ENCODE measurements at regions not wholly inside any gene's neighbourhood (a gene's known extent, or its start where the extent isn't known, plus 50 kb on each side); places are given as distances from the start of the nearest gene placed in this dataset.

GRCh38 chr1:29948581-29948980 lies 712.3 kb downstream of the PTPRU start (continued):
- TF ChIP-seq RB1 (IDR thresholded peaks at IDR 0.05; ENCODE audit: borderline replicate concordance) (no peak), IRF5 (IDR thresholded peaks at IDR 0.05; ENCODE audit: borderline replicate concordance) (no peak)

GRCh38 chr1:29946057-29946456 lies 709.7 kb downstream of the PTPRU start:
- H3K4me2 ChIP-seq (ENCODE audit: control insufficient read depth, insufficient read depth) = no peak overlapping the region
- ChIA-PET SMC1A (ENCODE audit: uncharacterized antibody, unreplicated experiment) (no interaction called here), RAD21 (ENCODE audit: unreplicated experiment) (no interaction called here), CTCF (no interaction called here), POLR2A (no interaction called here)
- H4K20me1 ChIP-seq (ENCODE audit: control insufficient read depth, insufficient read depth) = no peaks in the 10 kb centered on the region
- no peak overlapping the region for H3K27ac ChIP-seq (ENCODE audit: control insufficient read depth, insufficient read depth)
- H3K4me1 ChIP-seq (ENCODE audit: control insufficient read depth, insufficient read depth, low read length) = no peaks in the 10 kb centered on the region
- no peaks in the 10 kb centered on the region for H3K9me3 ChIP-seq (replicated peaks; ENCODE audit: control insufficient read depth, insufficient read depth, low read length)
- WGBS (ENCODE audit: insufficient coverage, insufficient replicate concordance, low lambda C conversion rate, missing lambda C conversion rate) = 32% methylated on average over 3 of the region's 3 CpGs
- in situ Hi-C loops (cut with MboI) = no loop called here
- no peak for FAIRE-seq
- H3K4me3 ChIP-seq = no peak overlapping the region
- intact Hi-C loops (cut with micrococcal nuclease; ENCODE audit: unreplicated experiment) = no loop called here
- no peak overlapping the region for H3K9ac ChIP-seq (ENCODE audit: control insufficient read depth, insufficient read depth, low read length)
- ATAC-seq = no peak
- H3K27me3 ChIP-seq (replicated peaks in 1 of 2; ENCODE audit: control insufficient read depth in 2 of 2, insufficient read depth in 2 of 2, low read length in 1 of 2) = peaks cover 0 to 2% of the 10 kb centered on the region in 2 experiments; a peak in 2 of 4 replicates
- no peak for DNase-seq (ENCODE audit: low read depth, low spot score)
- no peaks in the 10 kb centered on the region for H3K36me3 ChIP-seq (ENCODE audit: control insufficient read depth in 2 of 2, insufficient read depth in 2 of 2, low read length in 1 of 2)
- no peaks in the 10 kb centered on the region for H3K79me2 ChIP-seq (ENCODE audit: control insufficient read depth, insufficient read depth, low read length)
- no peak overlapping the region for H2AFZ ChIP-seq (ENCODE audit: control insufficient read depth, low read depth, low read length)
- no TSS peak for BruUV-seq (replicated peaks)
- TF ChIP-seq CEBPZ (IDR thresholded peaks at IDR 0.05; ENCODE audit: low read depth, low read length) = no peak
